ENCODE measurements at regions not wholly inside any gene's neighbourhood (a gene's known extent, or its start where the extent isn't known, plus 50 kb on each side); places are given as distances from the start of the nearest gene placed in this dataset.

- Histone ChIP-seq H3K27ac (ENCODE audit: low read depth, low read length) (no peak overlapping the region), H3K36me3 (ENCODE audit: insufficient read depth, low read length) (no peaks in the 10 kb centered on the region), H3K4me3 (ENCODE audit: low read depth, low read length) (no peak overlapping the region), H3K4me1 (ENCODE audit: control insufficient read depth, insufficient read depth, low read length, unreplicated experiment) (no peaks in the 10 kb centered on the region), H2AFZ (ENCODE audit: low read length, unreplicated experiment) (no peak overlapping the region), H3K79me2 (ENCODE audit: control insufficient read depth, insufficient read depth, low read length, unreplicated experiment) (no peaks in the 10 kb centered on the region), H3K27me3 (ENCODE audit: insufficient read depth, low read length) (peaks cover 94% of the 10 kb centered on the region)
These were observed 210.9 kb upstream of the NOCT start for GRCh38 chr4:138804711-138805110.

DNA sequence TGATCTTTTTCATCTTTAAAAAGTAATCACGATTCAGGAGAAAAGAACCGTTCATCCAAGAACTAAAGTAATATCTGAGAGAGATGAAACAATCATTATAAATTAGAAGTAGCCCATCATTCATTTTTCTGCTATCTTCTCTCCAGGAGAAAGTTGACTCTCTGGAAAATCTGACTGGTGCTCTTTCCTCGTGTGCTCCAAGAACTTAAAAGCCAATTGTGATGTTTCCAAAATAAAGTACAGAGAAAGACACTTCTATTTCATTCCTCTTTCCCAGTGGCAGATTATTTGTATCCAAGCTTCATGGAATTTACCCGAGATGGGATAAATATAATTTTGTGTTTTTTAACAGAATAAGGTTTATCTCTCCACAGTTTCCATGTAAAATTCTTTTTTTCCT lies 212.5 kb upstream of the NOCT start:
- no peak overlapping the region for H2AFZ ChIP-seq (ENCODE audit: low read length, unreplicated experiment)
- H3K4me1 ChIP-seq (ENCODE audit: control insufficient read depth, insufficient read depth, low read length, unreplicated experiment) = no peaks in the 10 kb centered on the region
- H3K79me2 ChIP-seq (ENCODE audit: control insufficient read depth, insufficient read depth, low read length, unreplicated experiment) = no peaks in the 10 kb centered on the region

GRCh38 chr4:138802499-138802898 lies 213.1 kb upstream of the NOCT start:
- H3K27me3 ChIP-seq (ENCODE audit: insufficient read depth, low read length) = peaks cover 98% of the 10 kb centered on the region

More for the DNA sequence above, 212.5 kb upstream of the NOCT start:
- Histone ChIP-seq H3K27me3 (ENCODE audit: insufficient read depth, low read length) (peaks cover 98% of the 10 kb centered on the region), H3K36me3 (ENCODE audit: insufficient read depth, low read length) (no peaks in the 10 kb centered on the region), H3K27ac (ENCODE audit: low read depth, low read length) (no peak overlapping the region), H3K4me3 (ENCODE audit: low read depth, low read length) (no peak overlapping the region)

GRCh38 chr4:138800421-138800820 lies 215.2 kb upstream of the NOCT start:
- Histone ChIP-seq H3K36me3 (ENCODE audit: insufficient read depth, low read length) (no peaks in the 10 kb centered on the region), H3K27me3 (ENCODE audit: insufficient read depth, low read length) (peaks cover 88% of the 10 kb centered on the region), H3K79me2 (ENCODE audit: control insufficient read depth, insufficient read depth, low read length, unreplicated experiment) (no peaks in the 10 kb centered on the region)

More at GRCh38 chr4:138802499-138802898, 213.1 kb upstream of the NOCT start:
- Histone ChIP-seq H3K79me2 (ENCODE audit: control insufficient read depth, insufficient read depth, low read length, unreplicated experiment) (no peaks in the 10 kb centered on the region), H2AFZ (ENCODE audit: low read length, unreplicated experiment) (no peak overlapping the region), H3K27ac (ENCODE audit: low read depth, low read length) (no peak overlapping the region), H3K4me1 (ENCODE audit: control insufficient read depth, insufficient read depth, low read length, unreplicated experiment) (no peaks in the 10 kb centered on the region), H3K4me3 (ENCODE audit: low read depth, low read length) (no peak overlapping the region), H3K36me3 (ENCODE audit: insufficient read depth, low read length) (no peaks in the 10 kb centered on the region)

DNA sequence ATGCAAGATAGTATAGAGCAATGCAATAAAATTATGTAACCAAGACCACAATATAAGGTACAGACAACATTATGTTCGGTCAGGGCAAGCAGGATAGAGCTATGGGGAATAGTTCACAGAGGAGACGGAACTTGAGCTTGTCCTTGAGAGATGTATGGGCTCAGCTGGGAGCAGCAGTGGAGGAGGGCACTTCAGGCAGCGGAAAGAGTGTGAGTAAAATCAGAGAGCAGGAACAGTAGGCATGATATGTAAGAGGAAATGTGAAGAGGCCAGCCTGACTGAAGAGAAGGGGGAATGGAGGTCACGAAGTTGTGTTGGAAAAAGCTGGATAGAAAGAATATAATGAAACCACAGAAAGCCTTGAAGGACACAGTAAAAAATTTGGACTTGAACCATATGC lies 217.2 kb upstream of the NOCT start:
- Histone ChIP-seq H3K4me3 (ENCODE audit: low read depth, low read length) (no peak overlapping the region), H3K27ac (ENCODE audit: low read depth, low read length) (no peak overlapping the region), H3K4me1 (ENCODE audit: control insufficient read depth, insufficient read depth, low read length, unreplicated experiment) (no peaks in the 10 kb centered on the region), H2AFZ (ENCODE audit: low read length, unreplicated experiment) (no peak overlapping the region), H3K36me3 (ENCODE audit: insufficient read depth, low read length) (no peaks in the 10 kb centered on the region), H3K79me2 (ENCODE audit: control insufficient read depth, insufficient read depth, low read length, unreplicated experiment) (no peaks in the 10 kb centered on the region), H3K27me3 (ENCODE audit: insufficient read depth, low read length) (peaks cover 82% of the 10 kb centered on the region)

More at GRCh38 chr4:138800421-138800820, 215.2 kb upstream of the NOCT start:
- Histone ChIP-seq H3K27ac (ENCODE audit: low read depth, low read length) (no peak overlapping the region), H3K4me3 (ENCODE audit: low read depth, low read length) (no peak overlapping the region), H3K4me1 (ENCODE audit: control insufficient read depth, insufficient read depth, low read length, unreplicated experiment) (no peaks in the 10 kb centered on the region), H2AFZ (ENCODE audit: low read length, unreplicated experiment) (no peak overlapping the region)

DNA sequence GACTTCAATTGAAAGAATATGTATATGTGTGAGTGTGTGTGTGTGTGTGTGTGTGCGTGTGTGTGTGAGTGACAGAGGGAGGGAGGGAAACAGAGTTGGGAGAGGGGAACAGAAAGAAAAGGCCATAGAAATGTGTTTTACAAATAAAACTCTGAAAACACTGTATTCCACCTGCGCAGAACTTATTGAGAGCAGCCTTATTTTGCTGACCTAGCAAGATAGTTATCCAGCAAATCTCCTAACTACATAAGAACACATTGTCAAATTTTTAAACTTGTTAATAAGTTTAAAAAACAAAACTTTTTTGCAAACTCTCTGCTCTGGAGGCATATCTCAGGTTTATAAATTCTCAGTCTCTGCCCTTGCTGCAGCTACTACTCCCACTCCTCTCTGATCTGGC lies 217.9 kb upstream of the NOCT start:
- Histone ChIP-seq H3K4me1 (ENCODE audit: control insufficient read depth, insufficient read depth, low read length, unreplicated experiment) (no peaks in the 10 kb centered on the region), H2AFZ (ENCODE audit: low read length, unreplicated experiment) (no peak overlapping the region), H3K79me2 (ENCODE audit: control insufficient read depth, insufficient read depth, low read length, unreplicated experiment) (no peaks in the 10 kb centered on the region), H3K4me3 (ENCODE audit: low read depth, low read length) (no peak overlapping the region), H3K27me3 (ENCODE audit: insufficient read depth, low read length) (peaks cover 74% of the 10 kb centered on the region), H3K36me3 (ENCODE audit: insufficient read depth, low read length) (no peaks in the 10 kb centered on the region), H3K27ac (ENCODE audit: low read depth, low read length) (no peak overlapping the region)

GRCh38 chr4:138796761-138797160 lies 218.8 kb upstream of the NOCT start:
- Histone ChIP-seq H3K27ac (ENCODE audit: low read depth, low read length) (no peak overlapping the region), H2AFZ (ENCODE audit: low read length, unreplicated experiment) (no peak overlapping the region), H3K27me3 (ENCODE audit: insufficient read depth, low read length) (peaks cover 69% of the 10 kb centered on the region), H3K4me1 (ENCODE audit: control insufficient read depth, insufficient read depth, low read length, unreplicated experiment) (no peaks in the 10 kb centered on the region), H3K36me3 (ENCODE audit: insufficient read depth, low read length) (no peaks in the 10 kb centered on the region), H3K4me3 (ENCODE audit: low read depth, low read length) (no peak overlapping the region), H3K79me2 (ENCODE audit: control insufficient read depth, insufficient read depth, low read length, unreplicated experiment) (no peaks in the 10 kb centered on the region)

- no peaks in the 10 kb centered on the region for H3K79me2 ChIP-seq (ENCODE audit: control insufficient read depth, insufficient read depth, low read length, unreplicated experiment)
- no peak overlapping the region for H3K4me3 ChIP-seq (ENCODE audit: low read depth, low read length)
- H3K36me3 ChIP-seq (ENCODE audit: insufficient read depth, low read length) = no peaks in the 10 kb centered on the region
- H3K27ac ChIP-seq (ENCODE audit: low read depth, low read length) = no peak overlapping the region
- no peak overlapping the region for H2AFZ ChIP-seq (ENCODE audit: low read length, unreplicated experiment)
- no peaks in the 10 kb centered on the region for H3K4me1 ChIP-seq (ENCODE audit: control insufficient read depth, insufficient read depth, low read length, unreplicated experiment)
- peaks cover 17% of the 10 kb centered on the region; the same call in 1 of the 2 replicates for H3K27me3 ChIP-seq (ENCODE audit: insufficient read depth, low read length)
These were observed 224.8 kb upstream of the NOCT start for GRCh38 chr4:138790706-138791340.

DNA sequence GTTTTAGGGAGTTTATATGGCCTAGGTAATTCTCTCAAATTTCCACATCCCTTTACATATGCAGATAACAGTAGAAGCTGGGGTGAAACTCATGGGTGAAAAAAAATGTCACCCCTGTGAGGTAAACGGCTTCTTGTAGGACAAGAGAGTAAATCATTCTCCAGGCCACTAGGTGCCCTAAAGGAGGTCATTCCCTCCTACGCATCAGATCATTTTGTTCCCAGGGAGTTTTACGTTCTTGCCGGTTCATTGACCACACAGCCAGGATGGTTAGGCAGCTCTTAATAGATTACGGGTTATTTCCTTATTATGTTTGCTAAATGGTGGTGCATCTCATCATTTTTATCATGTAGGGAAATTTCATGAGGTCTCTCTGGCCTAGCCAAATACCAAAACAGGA lies 225.8 kb upstream of the NOCT start:
- Histone ChIP-seq H3K27ac (ENCODE audit: low read depth, low read length) (no peak overlapping the region), H2AFZ (ENCODE audit: low read length, unreplicated experiment) (no peak overlapping the region), H3K27me3 (ENCODE audit: insufficient read depth, low read length) (peaks cover 15% of the 10 kb centered on the region; the same call in 1 of the 2 replicates), H3K36me3 (ENCODE audit: insufficient read depth, low read length) (no peaks in the 10 kb centered on the region), H3K4me1 (ENCODE audit: control insufficient read depth, insufficient read depth, low read length, unreplicated experiment) (no peaks in the 10 kb centered on the region), H3K79me2 (ENCODE audit: control insufficient read depth, insufficient read depth, low read length, unreplicated experiment) (no peaks in the 10 kb centered on the region), H3K4me3 (ENCODE audit: low read depth, low read length) (no peak overlapping the region)

GRCh38 chr4:138788857-138789256 lies 226.7 kb upstream of the NOCT start:
- no peaks in the 10 kb centered on the region for H3K4me1 ChIP-seq (ENCODE audit: control insufficient read depth, insufficient read depth, low read length, unreplicated experiment)

DNA sequence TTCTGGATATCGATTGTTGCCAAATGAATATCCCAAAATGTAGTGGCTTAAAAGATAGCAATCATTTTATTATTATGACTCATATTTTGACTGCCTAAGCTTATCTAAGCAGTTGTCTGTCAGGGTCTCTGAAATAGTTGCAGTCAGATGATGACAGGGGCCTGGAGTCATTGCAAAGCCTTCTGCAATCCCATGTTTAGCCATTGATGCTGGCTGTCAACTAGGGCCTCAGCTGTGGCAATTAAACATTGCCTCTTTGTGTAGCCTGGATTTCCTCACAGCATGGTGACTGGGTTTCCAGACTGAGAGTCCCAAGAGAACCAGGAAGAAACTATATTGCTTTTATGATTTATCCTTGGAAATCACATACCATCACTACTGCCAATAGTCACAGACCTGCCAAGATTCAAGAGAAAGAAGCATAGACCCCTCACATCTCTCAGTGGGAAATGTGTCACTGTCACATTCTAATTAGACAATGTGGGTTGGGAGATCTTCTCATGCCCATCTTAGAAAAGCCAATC lies 227.3 kb upstream of the NOCT start:
- peaks cover 11% of the 10 kb centered on the region; the same call in 1 of the 2 replicates for H3K27me3 ChIP-seq (ENCODE audit: insufficient read depth, low read length)
- no peak overlapping the region for H2AFZ ChIP-seq (ENCODE audit: low read length, unreplicated experiment)
- no peak overlapping the region for H3K27ac ChIP-seq (ENCODE audit: low read depth, low read length)
- no peak overlapping the region for H3K4me3 ChIP-seq (ENCODE audit: low read depth, low read length)
- no peaks in the 10 kb centered on the region for H3K79me2 ChIP-seq (ENCODE audit: control insufficient read depth, insufficient read depth, low read length, unreplicated experiment)
- H3K4me1 ChIP-seq (ENCODE audit: control insufficient read depth, insufficient read depth, low read length, unreplicated experiment) = no peaks in the 10 kb centered on the region
- H3K36me3 ChIP-seq (ENCODE audit: insufficient read depth, low read length) = no peaks in the 10 kb centered on the region

More at GRCh38 chr4:138788857-138789256, 226.7 kb upstream of the NOCT start:
- Histone ChIP-seq H3K27ac (ENCODE audit: low read depth, low read length) (no peak overlapping the region), H3K27me3 (ENCODE audit: insufficient read depth, low read length) (peaks cover 12% of the 10 kb centered on the region; the same call in 1 of the 2 replicates), H3K4me3 (ENCODE audit: low read depth, low read length) (no peak overlapping the region), H2AFZ (ENCODE audit: low read length, unreplicated experiment) (no peak overlapping the region), H3K79me2 (ENCODE audit: control insufficient read depth, insufficient read depth, low read length, unreplicated experiment) (no peaks in the 10 kb centered on the region), H3K36me3 (ENCODE audit: insufficient read depth, low read length) (no peaks in the 10 kb centered on the region)
